HEK293T (cell line): ENCODE measurements at regions not wholly inside any gene's neighbourhood (a gene's known extent, or its start where the extent isn't known, plus 50 kb on each side); places are given as distances from the start of the nearest gene placed in this dataset.

Experiments
- FOXK2 ChIP-seq: fragments of 450-650 bp; IDR thresholded peaks from 2 replicates; pipeline ENCODE4 v1.6.1; 2016; ENCODE audit warnings: mild to moderate bottlenecking
- FOXM1 ChIP-seq: fragments of 450-650 bp; IDR thresholded peaks from 2 replicates; pipeline ENCODE4 v1.6.1; 2017; ENCODE audit warnings: mild to moderate bottlenecking, borderline replicate concordance
- SUZ12 ChIP-seq: fragments of 450-650 bp; IDR thresholded peaks from 2 replicates; pipeline ENCODE4 v1.6.1; 2016; ENCODE audit warnings: mild to moderate bottlenecking
- ZNF384 ChIP-seq: fragments of 450-650 bp; IDR thresholded peaks from 2 replicates; pipeline ENCODE4 v1.6.1; 2016

- TF ChIP-seq SUZ12 (no peak), FOXM1 (no peak), FOXK2 (no peak), ZNF384 (no peak)
Observed at GRCh38 chr13:104522235-104523072, 1456.2 kb upstream of the SLC10A2 start.
